Osteoblast (primary cell): ENCODE measurements at regions not wholly inside any gene's neighbourhood (a gene's known extent, or its start where the extent isn't known, plus 50 kb on each side); places are given as distances from the start of the nearest gene placed in this dataset.

ENCODE experiments used
- DNase-seq: peaks from one replicate; pipeline ENCODE4 v3.0.0; 2011; ENCODE audit warnings: low spot score, mixed read lengths; ENCODE audit not compliant: insufficient read length; ENCODE audit errors: missing footprints
- H2AFZ ChIP-seq: 2 replicates; pipeline ENCODE4 v1.6.0; 2011; ENCODE audit warnings: mild to moderate bottlenecking, low read length
- H3K27ac ChIP-seq: 2 replicates; pipeline ENCODE4 v1.5.1; 2011; ENCODE audit warnings: mild to moderate bottlenecking, low read depth, low read length, moderate library complexity
- H3K27me3 ChIP-seq: 2 replicates; pipeline ENCODE4 v1.6.0; 2012; ENCODE audit warnings: mild to moderate bottlenecking, control low read depth, inconsistent platforms, low read length, moderate library complexity; ENCODE audit not compliant: insufficient read depth
- H3K36me3 ChIP-seq: 2 replicates; pipeline ENCODE4 v1.5.1; 2011; ENCODE audit warnings: mild to moderate bottlenecking, low read length, control low read depth, moderate library complexity; ENCODE audit not compliant: insufficient read depth
- H3K4me1 ChIP-seq: 2 replicates; pipeline ENCODE4 v1.5.1; 2011; ENCODE audit warnings: mild to moderate bottlenecking, low read length, control low read depth, moderate library complexity; ENCODE audit not compliant: insufficient read depth
- H3K4me2 ChIP-seq: 2 replicates; pipeline ENCODE4 v1.6.0; 2011; ENCODE audit warnings: mild to moderate bottlenecking, low read length; ENCODE audit not compliant: insufficient read depth
- H3K4me3 ChIP-seq: fragments of 200-600 bp; sonication (generic); 3 replicates; pipeline ENCODE4 v1.5.1; 2012; ENCODE audit warnings: mild to moderate bottlenecking, low read length, inconsistent platforms; ENCODE audit not compliant: insufficient read depth
- H3K79me2 ChIP-seq: 2 replicates; pipeline ENCODE4 v1.6.0; 2012; ENCODE audit warnings: mild to moderate bottlenecking, low read length, control low read depth, inconsistent platforms; ENCODE audit not compliant: insufficient read depth
- H3K9me3 ChIP-seq: 2 replicates; pipeline ENCODE4 v1.5.1; 2011; ENCODE audit warnings: low read depth, low read length, control low read depth
- H4K20me1 ChIP-seq: 2 replicates; pipeline ENCODE4 v1.6.0; 2012; ENCODE audit warnings: mild to moderate bottlenecking, low read length, control low read depth; ENCODE audit not compliant: insufficient read depth
- CTCF ChIP-seq: IDR thresholded peaks from 2 replicates; pipeline ENCODE4 v1.5.1; 2011; ENCODE audit warnings: mild to moderate bottlenecking, low read depth, low read length, moderate library complexity; ENCODE audit errors: extremely low read depth

GRCh38 chr2:163369111-163369510 lies 366.7 kb downstream of the FIGN start:
- no peak for TF ChIP-seq CTCF
- Histone ChIP-seq H3K36me3 (no peaks in the 10 kb centered on the region), H3K4me3 (no peak overlapping the region), H3K4me1 (no peaks in the 10 kb centered on the region), H4K20me1 (no peaks in the 10 kb centered on the region), H3K27me3 (no peaks in the 10 kb centered on the region), H2AFZ (no peak overlapping the region), H3K9me3 (no peaks in the 10 kb centered on the region), H3K79me2 (no peaks in the 10 kb centered on the region), H3K27ac (no peak overlapping the region), H3K4me2 (no peak overlapping the region)
- DNase-seq = no peak

- no peak overlapping the region for H3K27ac ChIP-seq
- no peaks in the 10 kb centered on the region for H3K79me2 ChIP-seq
- no peak for DNase-seq
- no peaks in the 10 kb centered on the region for H3K4me1 ChIP-seq
- no peaks in the 10 kb centered on the region for H3K27me3 ChIP-seq
- H2AFZ ChIP-seq = no peak overlapping the region
- TF ChIP-seq CTCF = no peak
- no peak overlapping the region for H3K4me3 ChIP-seq
- H4K20me1 ChIP-seq = no peaks in the 10 kb centered on the region
- no peaks in the 10 kb centered on the region for H3K36me3 ChIP-seq
- H3K9me3 ChIP-seq = no peaks in the 10 kb centered on the region
- no peak overlapping the region for H3K4me2 ChIP-seq
Measured at GRCh38 chr2:163368655-163369054, 367.2 kb downstream of the FIGN start.

- Histone ChIP-seq H3K27ac (no peak overlapping the region), H3K4me3 (no peak overlapping the region), H3K27me3 (no peaks in the 10 kb centered on the region), H2AFZ (no peak overlapping the region), H3K4me2 (no peak overlapping the region), H4K20me1 (no peaks in the 10 kb centered on the region), H3K4me1 (no peaks in the 10 kb centered on the region), H3K9me3 (no peaks in the 10 kb centered on the region), H3K36me3 (no peaks in the 10 kb centered on the region), H3K79me2 (no peaks in the 10 kb centered on the region)
- DNase-seq = no peak
- TF ChIP-seq CTCF = no peak
Measured at GRCh38 chr2:163367825-163368582, 367.8 kb downstream of the FIGN start.

GRCh38 chr2:163364736-163365135 lies 371.1 kb downstream of the FIGN start:
- Histone ChIP-seq H4K20me1 (no peaks in the 10 kb centered on the region), H3K4me2 (no peak overlapping the region), H3K4me1 (no peaks in the 10 kb centered on the region), H3K36me3 (no peaks in the 10 kb centered on the region), H2AFZ (no peak overlapping the region), H3K9me3 (no peaks in the 10 kb centered on the region), H3K27ac (no peak overlapping the region), H3K4me3 (no peak overlapping the region), H3K79me2 (no peaks in the 10 kb centered on the region), H3K27me3 (no peaks in the 10 kb centered on the region)
- no peak for DNase-seq
- TF ChIP-seq CTCF = no peak
